ENCODE measurements at regions not wholly inside any gene's neighbourhood (a gene's known extent, or its start where the extent isn't known, plus 50 kb on each side); places are given as distances from the start of the nearest gene placed in this dataset.

GRCh38 chr9:8224381-8224801, 424.8 kb upstream of the DMAC1 start:
- no CpG with 5 or more reads among the region's 4 CpGs for WGBS (ENCODE audit: extremely low coverage, insufficient read length, low lambda C conversion rate)
- Histone ChIP-seq H3K14ac (ENCODE audit: insufficient read depth, low read length) (no peak overlapping the region; the same call in 1 of the 2 replicates), H2AK5ac (ENCODE audit: insufficient read length, low read length) (no peak overlapping the region), H4K5ac (ENCODE audit: insufficient read length, low read depth, low read length) (no peak overlapping the region), H3K79me2 (ENCODE audit: insufficient read depth, low read length) (no peaks in the 10 kb centered on the region), H2BK5ac (ENCODE audit: insufficient read length, low read length) (no peak overlapping the region), H2BK20ac (ENCODE audit: low read depth, low read length, poor library complexity, severe bottlenecking) (no peak overlapping the region), H2BK12ac (ENCODE audit: insufficient read length, low read depth, low read length) (no peak overlapping the region), H3K23ac (ENCODE audit: insufficient read length, low read depth, low read length) (no peak overlapping the region), H3K27me3 (ENCODE audit: insufficient read depth, low read length) (no peaks in the 10 kb centered on the region), H3K79me1 (ENCODE audit: insufficient read depth, low read depth, low read length, poor library complexity, severe bottlenecking) (no peaks in the 10 kb centered on the region), H3K9me3 (ENCODE audit: control insufficient read depth, low read depth, low read length) (no peaks in the 10 kb centered on the region), H3K27ac (ENCODE audit: insufficient read length, low read depth, low read length) (no peak overlapping the region), H3K56ac (ENCODE audit: insufficient read length, low read depth, low read length) (no peak overlapping the region), H3K9ac (ENCODE audit: extremely low read depth, insufficient read length, low read length) (no peak overlapping the region), H2AFZ (ENCODE audit: low read length) (no peak overlapping the region), H4K8ac (replicated peaks; ENCODE audit: insufficient read length, low read depth, low read length) (no peak overlapping the region), H2BK120ac (ENCODE audit: low read depth, low read length, poor library complexity, severe bottlenecking) (no peak overlapping the region), H3K4ac (ENCODE audit: low read depth, low read length) (no peak overlapping the region), H3K18ac (ENCODE audit: insufficient read length, low read depth, low read length) (no peak overlapping the region), H2BK15ac (ENCODE audit: low read depth, low read length) (no peak overlapping the region), H3K23me2 (ENCODE audit: insufficient read length, low read depth, low read length, poor library complexity, severe bottlenecking) (no peaks in the 10 kb centered on the region), H3T11ph (ENCODE audit: low read length) (no peak overlapping the region), H4K20me1 (ENCODE audit: control insufficient read depth, insufficient read depth, insufficient read length) (no peaks in the 10 kb centered on the region), H4K91ac (ENCODE audit: insufficient read length, low read depth, low read length) (no peak overlapping the region), H3K4me1 (ENCODE audit: insufficient read depth, low read length) (no peaks in the 10 kb centered on the region), H3K4me2 (ENCODE audit: insufficient read depth, insufficient read length, low read length) (no peak overlapping the region)
- DNase-seq = no peak
- Mint-ChIP-seq H3K27ac (no peak overlapping the region), H3K4me3 (no peak overlapping the region), H3K36me3 (ENCODE audit: insufficient read depth in 1 of 3, low read depth in 3 of 3) (no peaks in the 10 kb centered on the region), H3K9me3 (no peaks in the 10 kb centered on the region; a peak in 1 of 5 replicates), H3K4me1 (peaks cover 7 to 9% of the 10 kb centered on the region in 2 experiments; a peak in 3 of 4 replicates), H3K27me3 (ENCODE audit: low read depth) (no peaks in the 10 kb centered on the region)
- no peak for TF ChIP-seq CTCF (conservative IDR thresholded peaks at IDR 0.05)

Data from H9 (cell line).